ENCODE measurements at regions not wholly inside any gene's neighbourhood (a gene's known extent, or its start where the extent isn't known, plus 50 kb on each side); places are given as distances from the start of the nearest gene placed in this dataset.

DNA sequence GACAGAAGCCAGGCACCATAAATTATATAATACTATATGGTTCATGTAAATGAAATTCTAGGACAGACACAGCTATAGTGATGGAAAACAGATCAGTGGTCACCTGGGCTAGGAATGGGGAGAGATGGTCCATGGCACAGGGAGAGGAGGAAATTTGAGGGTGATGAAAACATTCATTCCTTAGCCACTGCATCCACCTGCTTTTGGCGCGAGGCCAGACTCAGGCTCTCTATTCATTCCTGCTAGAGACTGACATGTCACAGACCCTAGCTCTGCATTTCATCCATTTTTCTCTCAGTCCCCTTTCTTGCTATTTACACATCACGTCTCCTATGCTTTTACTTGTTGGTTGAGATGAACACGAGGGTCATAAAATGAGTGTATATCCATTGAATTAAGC is 628.3 kb upstream of the SLC10A2 start:
- TF ChIP-seq EZH2 (IDR thresholded peaks at IDR 0.05; ENCODE audit: low read length, missing control alignments) (no peak), CTCF (conservative IDR thresholded peaks at IDR 0.05 in 1 of 2, IDR thresholded peaks at IDR 0.05 in 1 of 2; ENCODE audit: low read depth in 1 of 2, low read length in 2 of 2) (no peak)
- no peaks in the 10 kb centered on the region for H3K79me2 ChIP-seq (ENCODE audit: control insufficient read depth, insufficient read depth, low read length)
- H3K36me3 ChIP-seq (ENCODE audit: control insufficient read depth, insufficient read depth, low read length), result no peaks in the 10 kb centered on the region
- no peak overlapping the region for H3K4me2 ChIP-seq (ENCODE audit: extremely low read depth, insufficient read depth, low read length)
- no peaks in the 10 kb centered on the region for H4K20me1 ChIP-seq (ENCODE audit: control insufficient read depth, extremely low read depth, insufficient read depth, low read length)
- H3K27me3 ChIP-seq (ENCODE audit: control insufficient read depth, insufficient read depth, low read length), result no peaks in the 10 kb centered on the region
- H2AFZ ChIP-seq (ENCODE audit: low read length), result no peak overlapping the region
- no peak overlapping the region for H3K4me3 ChIP-seq (replicated peaks in 1 of 4; ENCODE audit: control extremely low read depth in 1 of 4, insufficient read depth in 1 of 4, low read depth in 3 of 4, low read length in 4 of 4)
- H3K9ac ChIP-seq (ENCODE audit: insufficient read depth, low read length), result no peak overlapping the region
- H3K4me1 ChIP-seq (ENCODE audit: control insufficient read depth, extremely low read depth, insufficient read depth, low read length), result no peaks in the 10 kb centered on the region
- DNase-seq (ENCODE audit: low read depth in 2 of 2), result no peak
- H3K27ac ChIP-seq (ENCODE audit: insufficient read depth, low read length), result no peak overlapping the region
- H3K9me3 ChIP-seq (ENCODE audit: control insufficient read depth, insufficient read depth, low read depth, low read length), result no peaks in the 10 kb centered on the region

- Histone ChIP-seq H3K27ac (ENCODE audit: insufficient read depth, low read length) (no peak overlapping the region), H3K27me3 (ENCODE audit: control insufficient read depth, insufficient read depth, low read length) (no peaks in the 10 kb centered on the region), H2AFZ (ENCODE audit: low read length) (no peak overlapping the region), H3K4me1 (ENCODE audit: control insufficient read depth, extremely low read depth, insufficient read depth, low read length) (no peaks in the 10 kb centered on the region), H3K4me3 (replicated peaks in 1 of 4; ENCODE audit: control extremely low read depth in 1 of 4, insufficient read depth in 1 of 4, low read depth in 3 of 4, low read length in 4 of 4) (no peak overlapping the region), H3K9ac (ENCODE audit: insufficient read depth, low read length) (no peak overlapping the region), H3K4me2 (ENCODE audit: extremely low read depth, insufficient read depth, low read length) (no peak overlapping the region), H3K9me3 (ENCODE audit: control insufficient read depth, insufficient read depth, low read depth, low read length) (no peaks in the 10 kb centered on the region), H3K36me3 (ENCODE audit: control insufficient read depth, insufficient read depth, low read length) (no peaks in the 10 kb centered on the region), H3K79me2 (ENCODE audit: control insufficient read depth, insufficient read depth, low read length) (no peaks in the 10 kb centered on the region), H4K20me1 (ENCODE audit: control insufficient read depth, extremely low read depth, insufficient read depth, low read length) (no peaks in the 10 kb centered on the region)
- no peak for DNase-seq (ENCODE audit: low read depth in 2 of 2)
- TF ChIP-seq CTCF (conservative IDR thresholded peaks at IDR 0.05 in 1 of 2, IDR thresholded peaks at IDR 0.05 in 1 of 2; ENCODE audit: low read depth in 1 of 2, low read length in 2 of 2), result no peak
These were observed 627.8 kb upstream of the SLC10A2 start for GRCh38 chr13:103694033-103694432.

DNA sequence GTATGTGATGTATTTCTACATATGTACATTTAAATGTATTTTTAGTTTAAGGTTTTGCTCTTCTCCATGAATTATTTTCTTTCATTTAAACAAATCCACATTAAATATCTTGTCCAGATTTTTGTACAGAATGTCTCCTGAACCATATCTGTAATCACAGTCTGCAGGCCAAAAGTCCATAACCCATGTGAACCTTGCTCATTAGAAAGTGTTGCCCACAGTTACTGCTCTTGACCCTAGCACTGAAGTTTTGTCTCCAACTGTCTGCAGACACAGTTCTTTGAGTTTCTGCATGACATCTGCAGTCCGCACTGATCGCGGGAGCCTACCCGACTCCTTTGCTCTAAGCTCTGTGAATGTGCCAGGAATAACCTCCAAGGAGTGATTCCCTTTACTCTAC is 626.2 kb upstream of the SLC10A2 start:
- Histone ChIP-seq H3K27me3 (ENCODE audit: control insufficient read depth, insufficient read depth, low read length) (no peaks in the 10 kb centered on the region), H3K9me3 (ENCODE audit: control insufficient read depth, insufficient read depth, low read depth, low read length) (no peaks in the 10 kb centered on the region), H3K27ac (ENCODE audit: insufficient read depth, low read length) (no peak overlapping the region), H4K20me1 (ENCODE audit: control insufficient read depth, extremely low read depth, insufficient read depth, low read length) (no peaks in the 10 kb centered on the region), H3K79me2 (ENCODE audit: control insufficient read depth, insufficient read depth, low read length) (no peaks in the 10 kb centered on the region), H3K36me3 (ENCODE audit: control insufficient read depth, insufficient read depth, low read length) (no peaks in the 10 kb centered on the region), H3K9ac (ENCODE audit: insufficient read depth, low read length) (no peak overlapping the region), H3K4me1 (ENCODE audit: control insufficient read depth, extremely low read depth, insufficient read depth, low read length) (no peaks in the 10 kb centered on the region), H3K4me3 (replicated peaks in 1 of 4; ENCODE audit: control extremely low read depth in 1 of 4, insufficient read depth in 1 of 4, low read depth in 3 of 4, low read length in 4 of 4) (no peak overlapping the region), H3K4me2 (ENCODE audit: extremely low read depth, insufficient read depth, low read length) (no peak overlapping the region), H2AFZ (ENCODE audit: low read length) (no peak overlapping the region)
- TF ChIP-seq CTCF (conservative IDR thresholded peaks at IDR 0.05 in 1 of 2, IDR thresholded peaks at IDR 0.05 in 1 of 2; ENCODE audit: low read depth in 1 of 2, low read length in 2 of 2) (no peak), EZH2 (IDR thresholded peaks at IDR 0.05; ENCODE audit: low read length, missing control alignments) (no peak)
- no peak for DNase-seq (ENCODE audit: low read depth in 2 of 2)
